Prostate gland (tissue), 2 donors: ENCODE measurements at regions not wholly inside any gene's neighbourhood (a gene's known extent, or its start where the extent isn't known, plus 50 kb on each side); places are given as distances from the start of the nearest gene placed in this dataset.
"Not testable (repeated sequence)": the region's sequence is repeated elsewhere in the genome, so short reads cannot be mapped to it uniquely, and the experiment has no call there.

Experiments
- DNase-seq: peaks from one replicate; pipeline ENCODE4 v3.0.0-alpha.2; 2019; ENCODE audit warnings: low spot score
- H3K27ac ChIP-seq, 2 donors: fragments of 200-600 bp; sonication (generic); 2 replicates each; pipeline ENCODE4 v1.5.1; 2017 to 2019
- H3K27me3 ChIP-seq: fragments of 200-600 bp; sonication (generic); replicated peaks from 2 replicates; pipeline ENCODE4 v1.5.1; 2019; ENCODE audit not compliant: insufficient read depth
- H3K36me3 ChIP-seq, 2 donors: fragments of 200-600 bp; sonication (generic); 1 replicate in 1 of 2; 2 replicates in 1 of 2; pipeline versions ENCODE4 v1.5.1 to v1.8.1; 2017 to 2019
- H3K4me1 ChIP-seq: fragments of 200-600 bp; sonication (generic); replicated peaks from 2 replicates; pipeline ENCODE4 v1.5.1; 2019
- H3K4me3 ChIP-seq, 2 donors: fragments of 200-600 bp; sonication (generic); 2 replicates each; pipeline ENCODE4 v1.5.1; 2017 to 2019
- H3K9me3 ChIP-seq: fragments of 200-600 bp; sonication (generic); 2 replicates; pipeline ENCODE4 v1.5.1; 2017
- CTCF ChIP-seq, 4 experiments: fragments of 200-600 bp in 2 of 4; fragments of 450-650 bp in 2 of 4; sonication (generic) in 2 of 4; IDR thresholded peaks; 1 replicate in 3 of 4; 2 replicates in 1 of 4; pipeline ENCODE4 v1.5.1; 2016 to 2019; ENCODE audit warnings: antibody characterized with exemption in 4 of 4, mild to moderate bottlenecking in 2 of 4, moderate library complexity in 2 of 4
- POLR2A ChIP-seq: fragments of 450-650 bp; IDR thresholded peaks from one replicate; pipeline ENCODE4 v1.6.1; 2016; ENCODE audit warnings: antibody characterized with exemption, mild to moderate bottlenecking
- POLR2AphosphoS5 ChIP-seq: sonication (generic); formaldehyde crosslinking; IDR thresholded peaks from one replicate; pipeline ENCODE4 v1.6.1; 2017; ENCODE audit warnings: antibody characterized with exemption
- WGBS: methylation state at CpG from one replicate; pipeline ENCODE4 v1.1.5; 2018; 5-methylcytosine and 5-hydroxymethylcytosine counted together
- intact Hi-C: fragments of 100-400 bp; cut with DNase I; formaldehyde crosslinking; loops from one replicate; pipeline ENCODE4 v1.14.2; 2022

- Histone ChIP-seq H3K27me3 (no peaks in the 10 kb centered on the region), H3K4me3 (no peak overlapping the region), H3K4me1 (peaks cover 13% of the 10 kb centered on the region), H3K9me3 (no peaks in the 10 kb centered on the region), H3K36me3 (no peaks in the 10 kb centered on the region), H3K27ac (no peak overlapping the region)
- no peak for DNase-seq
- intact Hi-C loops = no loop called here
- TF ChIP-seq POLR2AphosphoS5 = no peak
- no peak for TF ChIP-seq CTCF (IDR thresholded peaks at IDR 0.05)
- TF ChIP-seq POLR2A = no peak
- WGBS = 71% methylated on average over 4 of the region's 4 CpGs
Observed at GRCh38 chr2:38141501-38141900, 65.5 kb upstream of the CYP1B1 start.

GRCh38 chr2:38138996-38139395 is 63.0 kb upstream of the CYP1B1 start:
- H3K4me3 ChIP-seq = no peak overlapping the region
- WGBS = 20% methylated on average over 6 of the region's 6 CpGs
- H3K27ac ChIP-seq = peak overlapping the region; percentile 81 to 92
- DNase-seq = peak; percentile 74
- no peaks in the 10 kb centered on the region for H3K9me3 ChIP-seq
- H3K27me3 ChIP-seq = no peaks in the 10 kb centered on the region
- peak; percentile 95 for TF ChIP-seq POLR2AphosphoS5
- TF ChIP-seq POLR2A = no peak
- TF ChIP-seq CTCF (IDR thresholded peaks at IDR 0.05) = no peak
- peaks cover 13% of the 10 kb centered on the region for H3K4me1 ChIP-seq
- intact Hi-C loops = no loop called here
- no peaks in the 10 kb centered on the region for H3K36me3 ChIP-seq

GRCh38 chr2:38138419-38138818 is 62.5 kb upstream of the CYP1B1 start:
- no peaks in the 10 kb centered on the region for H3K9me3 ChIP-seq
- peaks cover 13% of the 10 kb centered on the region for H3K4me1 ChIP-seq
- 80% methylated on average over 10 of the region's 10 CpGs for WGBS
- no peaks in the 10 kb centered on the region for H3K27me3 ChIP-seq
- no peaks in the 10 kb centered on the region for H3K36me3 ChIP-seq
- intact Hi-C loops = no loop called here
- no peak for TF ChIP-seq CTCF (IDR thresholded peaks at IDR 0.05)
- no peak for TF ChIP-seq POLR2AphosphoS5
- TF ChIP-seq POLR2A = no peak
- DNase-seq = no peak
- no peak overlapping the region for H3K4me3 ChIP-seq
- peak overlapping the region; percentile 81 to 92 for H3K27ac ChIP-seq

GRCh38 chr2:38137958-38138357 is 62.0 kb upstream of the CYP1B1 start:
- H3K36me3 ChIP-seq, H3K9me3 ChIP-seq, DNase-seq, H3K4me3 ChIP-seq, intact Hi-C loops, H3K27me3 ChIP-seq: not testable (repeated sequence)
- H3K4me1 ChIP-seq = peaks cover 13% of the 10 kb centered on the region
- WGBS = 88% methylated on average over 12 of the region's 12 CpGs
- H3K27ac ChIP-seq = peak overlapping the region; percentile 81 to 92

- no peak for TF ChIP-seq CTCF (IDR thresholded peaks at IDR 0.05)
- no peak for TF ChIP-seq POLR2AphosphoS5
- TF ChIP-seq POLR2A = no peak
- no peak for DNase-seq
- no peaks in the 10 kb centered on the region for H3K4me1 ChIP-seq
- WGBS = 92% methylated on average over 2 of the region's 2 CpGs
- no peak overlapping the region for H3K4me3 ChIP-seq
- H3K27ac ChIP-seq = no peak overlapping the region
- H3K27me3 ChIP-seq = no peaks in the 10 kb centered on the region
- no peaks in the 10 kb centered on the region for H3K36me3 ChIP-seq
- H3K9me3 ChIP-seq = no peaks in the 10 kb centered on the region
- intact Hi-C loops = no loop called here
Observed at GRCh38 chr2:38131676-38132075, 55.7 kb upstream of the CYP1B1 start.
